ENCODE measurements at regions not wholly inside any gene's neighbourhood (a gene's known extent, or its start where the extent isn't known, plus 50 kb on each side); places are given as distances from the start of the nearest gene placed in this dataset.

GRCh38 chr22:48702573-48703264, 1125.0 kb downstream of the BRD1 start:
- TF ChIP-seq POLR2A (IDR thresholded peaks at IDR 0.05) (no peak), CTCF (IDR thresholded peaks at IDR 0.05) (no peak)
